ENCODE measurements at regions not wholly inside any gene's neighbourhood (a gene's known extent, or its start where the extent isn't known, plus 50 kb on each side); places are given as distances from the start of the nearest gene placed in this dataset.

GRCh38 chr15:75100679-75101078 is 77.3 kb downstream of the PPCDC start:
- no peak for DNase-seq (ENCODE audit: low spot score)

GRCh38 chr15:75104804-75105557 is 81.6 kb downstream of the PPCDC start:
- TF ChIP-seq CTCF (IDR thresholded peaks at IDR 0.05): no peak
- DNase-seq (ENCODE audit: low spot score) (no peak), ATAC-seq (ENCODE audit: low FRiP score) (no peak)

More at GRCh38 chr15:75100679-75101078, 77.3 kb downstream of the PPCDC start:
- no peak for ATAC-seq (ENCODE audit: low FRiP score)
- no peak for TF ChIP-seq CTCF (IDR thresholded peaks at IDR 0.05)

- ATAC-seq (ENCODE audit: low FRiP score) (no peak), DNase-seq (ENCODE audit: low spot score) (no peak)
- no peak for TF ChIP-seq CTCF (IDR thresholded peaks at IDR 0.05)
Observed at GRCh38 chr15:75107516-75107907, 84.1 kb downstream of the PPCDC start.

- DNase-seq (ENCODE audit: low spot score) (no peak), ATAC-seq (ENCODE audit: low FRiP score) (no peak)
- no peak for TF ChIP-seq CTCF (IDR thresholded peaks at IDR 0.05)
Observed at GRCh38 chr15:75107908-75108838, 84.8 kb downstream of the PPCDC start.

GRCh38 chr15:75109021-75109735 is 85.8 kb downstream of the PPCDC start:
- no peak for TF ChIP-seq CTCF (IDR thresholded peaks at IDR 0.05)
- ATAC-seq (ENCODE audit: low FRiP score): no peak

GRCh38 chr15:75109736-75110130 is 86.3 kb downstream of the PPCDC start:
- TF ChIP-seq CTCF (IDR thresholded peaks at IDR 0.05): no peak
- ATAC-seq (ENCODE audit: low FRiP score): no peak
- DNase-seq (ENCODE audit: low spot score): no peak

More at GRCh38 chr15:75109021-75109735, 85.8 kb downstream of the PPCDC start:
- DNase-seq (ENCODE audit: low spot score): no peak
